H1 (cell line): ENCODE measurements at regions not wholly inside any gene's neighbourhood (a gene's known extent, or its start where the extent isn't known, plus 50 kb on each side); places are given as distances from the start of the nearest gene placed in this dataset.

Source experiments
- CTCF ChIA-PET: fragments of 300-600 bp; sonication (Branson Sonifier 250); formaldehyde crosslinking; loops from one replicate; lab custom pipeline; 2021; ENCODE audit not compliant: partially characterized antibody; lab: Charles Lee
- POLR2A ChIA-PET: fragments of 300-600 bp; sonication (Branson Sonifier 250); formaldehyde crosslinking; loops from one replicate; lab custom pipeline; 2021; ENCODE audit warnings: inconsistent platforms; ENCODE audit not compliant: partially characterized antibody; lab: Charles Lee
- DNase-seq, 2 experiments: peaks; one replicate each; pipeline versions ENCODE4 v3.0.0 to v3.0.0-alpha.2; 2010 to 2022; ENCODE audit warnings: low spot score in 2 of 2, low read depth in 1 of 2, mixed read lengths in 1 of 2
- FAIRE-seq: peaks from 2 replicates; lab custom pipeline; 2011; peaks lifted over from hg19 to GRCh38; lab: Jason Lieb, UNC
- H2AFZ ChIP-seq: 2 replicates; pipeline ENCODE4 v1.8.1; 2012; ENCODE audit warnings: low read length, inconsistent platforms
- H2AK5ac ChIP-seq: 2 replicates; pipeline ENCODE4 v1.6.1; 2013; ENCODE audit warnings: low read depth, low read length
- H2BK120ac ChIP-seq: replicated peaks from 2 replicates; pipeline ENCODE3; 2013; ENCODE audit warnings: low read depth, low read length, inconsistent platforms
- H2BK12ac ChIP-seq: 2 replicates; pipeline ENCODE4 v1.6.1; 2013; ENCODE audit warnings: low read depth, low read length
- H2BK15ac ChIP-seq: 2 replicates; pipeline ENCODE4 v1.6.1; 2013; ENCODE audit warnings: low read length
- H2BK20ac ChIP-seq: 2 replicates; pipeline ENCODE4 v1.6.1; 2013; ENCODE audit warnings: low read length
- H2BK5ac ChIP-seq: 2 replicates; pipeline ENCODE4 v1.6.1; 2013; ENCODE audit warnings: low read depth, low read length
- H3K14ac ChIP-seq: 2 replicates; pipeline ENCODE4 v1.6.1; 2013; ENCODE audit warnings: inconsistent platforms; ENCODE audit not compliant: insufficient read length
- H3K18ac ChIP-seq: 2 replicates; pipeline ENCODE4 v1.6.1; 2013; ENCODE audit warnings: low read length; ENCODE audit errors: extremely low read depth
- H3K23ac ChIP-seq: 2 replicates; pipeline ENCODE4 v1.6.1; 2013; ENCODE audit warnings: inconsistent platforms; ENCODE audit not compliant: insufficient read length
- H3K23me2 ChIP-seq: 2 replicates; pipeline ENCODE4 v1.6.1; 2013; ENCODE audit warnings: low read depth, low read length
- H3K27ac ChIP-seq: 2 replicates; pipeline ENCODE4 v1.6.1; 2011; ENCODE audit warnings: low read depth, low read length, inconsistent platforms
- H3K27me3 ChIP-seq, 4 experiments: replicated peaks in 1 of 4; 1 replicate in 1 of 4; 2 replicates in 3 of 4; pipeline versions ENCODE4 v1.6.1 to v1.8.1; 2011 to 2013; ENCODE audit warnings: low read length in 3 of 4, mild to moderate bottlenecking in 3 of 4, inconsistent platforms in 2 of 4, mixed read lengths in 2 of 4, moderate library complexity in 1 of 4; ENCODE audit not compliant: control insufficient read depth in 3 of 4, insufficient read depth in 3 of 4; ENCODE audit errors: extremely low read depth in 1 of 4
- H3K36me3 ChIP-seq, 4 experiments: 2 replicates each; pipeline versions ENCODE4 v1.6.1 to v1.8.1; 2011 to 2013; ENCODE audit warnings: mild to moderate bottlenecking in 4 of 4, low read length in 3 of 4, moderate library complexity in 2 of 4, control low read depth in 1 of 4, inconsistent platforms in 1 of 4; ENCODE audit not compliant: insufficient read depth in 4 of 4, control insufficient read depth in 2 of 4
- H3K4ac ChIP-seq: replicated peaks from 2 replicates; pipeline ENCODE3; 2013; ENCODE audit warnings: low read length, low read depth, mixed read lengths, inconsistent platforms; ENCODE audit not compliant: insufficient read length
- H3K4me1 ChIP-seq, 4 experiments: replicated peaks in 1 of 4; 1 replicate in 1 of 4; 2 replicates in 3 of 4; pipeline versions ENCODE4 v1.6.1 to v1.8.1; 2011 to 2013; ENCODE audit warnings: low read length in 3 of 4, inconsistent platforms in 2 of 4, mixed read lengths in 1 of 4; ENCODE audit not compliant: insufficient read depth in 4 of 4, control insufficient read depth in 3 of 4
- H3K4me2 ChIP-seq, 2 experiments: 2 replicates each; pipeline versions ENCODE4 v1.6.1 to v1.8.1; 2011 to 2013; ENCODE audit warnings: low read depth in 2 of 2, low read length in 2 of 2, control low read depth in 1 of 2, inconsistent platforms in 1 of 2, mild to moderate bottlenecking in 1 of 2; ENCODE audit not compliant: insufficient read depth in 1 of 2
- H3K4me3 ChIP-seq, 4 experiments: fragments of 200-600, 300-600 bp in 1 of 4; sonication (generic), shearing (Covaris generic), sonication (Bioruptor Twin) in 1 of 4; 2 replicates each; pipeline versions ENCODE4 v1.5.1 to v1.8.1; 2011 to 2016; ENCODE audit warnings: low read length in 4 of 4, low read depth in 3 of 4, control low read depth in 2 of 4, inconsistent platforms in 2 of 4, mild to moderate bottlenecking in 2 of 4, mixed read lengths in 1 of 4, moderate library complexity in 1 of 4; ENCODE audit not compliant: insufficient read depth in 2 of 4; ENCODE audit errors: extremely low read depth in 1 of 4
- H3K56ac ChIP-seq: replicated peaks from 2 replicates; pipeline ENCODE3; 2013; ENCODE audit warnings: low read depth, mild to moderate bottlenecking, mixed read lengths, low read length, inconsistent platforms; ENCODE audit not compliant: insufficient read length
- H3K79me1 ChIP-seq: 2 replicates; pipeline ENCODE4 v1.6.1; 2013; ENCODE audit warnings: low read depth, low read length, control low read depth
- H3K79me2 ChIP-seq, 2 experiments: 2 replicates each; pipeline versions ENCODE4 v1.6.1 to v1.8.1; 2012 to 2013; ENCODE audit warnings: low read length in 2 of 2, mild to moderate bottlenecking in 2 of 2, inconsistent platforms in 1 of 2; ENCODE audit not compliant: insufficient read depth in 2 of 2, control insufficient read depth in 1 of 2
- H3K9ac ChIP-seq, 4 experiments: replicated peaks in 1 of 4; 1 replicate in 1 of 4; 2 replicates in 3 of 4; pipeline versions ENCODE4 v1.6.1 to v1.8.1; 2011 to 2013; ENCODE audit warnings: low read depth in 3 of 4, low read length in 3 of 4, control low read depth in 2 of 4, mild to moderate bottlenecking in 2 of 4, moderate library complexity in 2 of 4, inconsistent platforms in 1 of 4; ENCODE audit errors: extremely low read depth in 1 of 4
- H3K9me3 ChIP-seq, 2 experiments: 2 replicates each; pipeline versions ENCODE4 v1.6.1 to v1.8.1; 2012 to 2013; ENCODE audit warnings: mild to moderate bottlenecking in 2 of 2, moderate library complexity in 2 of 2, control low read depth in 1 of 2, inconsistent platforms in 1 of 2, low read depth in 1 of 2, low read length in 1 of 2, mixed read lengths in 1 of 2; ENCODE audit not compliant: insufficient read depth in 2 of 2
- H4K20me1 ChIP-seq, 2 experiments: replicated peaks in 1 of 2; 2 replicates each; pipeline versions ENCODE3 to v1.8.1; 2011 to 2013; ENCODE audit warnings: inconsistent platforms in 2 of 2, low read length in 2 of 2, mild to moderate bottlenecking in 1 of 2; ENCODE audit not compliant: insufficient read depth in 2 of 2, control insufficient read depth in 1 of 2
- H4K5ac ChIP-seq: 2 replicates; pipeline ENCODE4 v1.6.1; 2013; ENCODE audit warnings: low read length, low read depth, mixed read lengths, inconsistent platforms; ENCODE audit not compliant: insufficient read length
- H4K8ac ChIP-seq: 2 replicates; pipeline ENCODE4 v1.8.0; 2013; ENCODE audit warnings: mild to moderate bottlenecking, moderate library complexity, low read length, inconsistent platforms; ENCODE audit not compliant: insufficient read depth; ENCODE audit errors: extremely low read depth
- H4K91ac ChIP-seq: replicated peaks from 2 replicates; pipeline ENCODE3; 2013; ENCODE audit warnings: low read length, mixed read lengths, inconsistent platforms; ENCODE audit not compliant: insufficient read length
- CTBP2 ChIP-seq: IDR thresholded peaks from 2 replicates; pipeline ENCODE4 v1.7.0; 2011; ENCODE audit warnings: borderline replicate concordance, mild to moderate bottlenecking, moderate library complexity, mixed read lengths, low read length; ENCODE audit not compliant: insufficient read depth, insufficient read length
- EP300 ChIP-seq, 2 experiments: IDR thresholded peaks; 1 replicate in 1 of 2; 2 replicates in 1 of 2; pipeline ENCODE4 v1.6.1; 2011 to 2012; ENCODE audit warnings: low read depth in 2 of 2, low read length in 2 of 2, mild to moderate bottlenecking in 2 of 2, borderline replicate concordance in 1 of 2, inconsistent platforms in 1 of 2, moderate library complexity in 1 of 2
- HDAC2 ChIP-seq, 2 experiments: fragments of 300-600 bp in 1 of 2; sonication (generic) in 1 of 2; IDR thresholded peaks; 2 replicates each; pipeline ENCODE4 v1.6.1; 2011 to 2012; ENCODE audit warnings: low read depth in 2 of 2, low read length in 2 of 2, mild to moderate bottlenecking in 2 of 2, moderate library complexity in 2 of 2, borderline replicate concordance in 1 of 2, inconsistent platforms in 1 of 2
- HDAC6 ChIP-seq: IDR thresholded peaks from one replicate; pipeline ENCODE4 v1.7.1; 2012; ENCODE audit warnings: low read depth, mild to moderate bottlenecking, inconsistent platforms, low read length, moderate library complexity
- JUND ChIP-seq: IDR thresholded peaks from 2 replicates; pipeline ENCODE4 v1.6.1; 2011; ENCODE audit warnings: mild to moderate bottlenecking, improper control_type of control experiment, low read length
- KDM5A ChIP-seq: fragments of 200-600 bp; IDR thresholded peaks from 2 replicates; pipeline ENCODE4 v1.7.1; 2012; ENCODE audit warnings: mild to moderate bottlenecking, low read length, inconsistent platforms, mixed read lengths
- MAFK ChIP-seq: IDR thresholded peaks from 2 replicates; pipeline ENCODE4 v1.6.1; 2012; ENCODE audit warnings: low read depth, mild to moderate bottlenecking, improper control_type of control experiment, low read length
- RAD21 ChIP-seq, 2 experiments: IDR thresholded peaks in 1 of 2; conservative IDR thresholded peaks in 1 of 2; 2 replicates each; pipeline ENCODE4 v1.6.1; 2011; ENCODE audit warnings: low read depth in 2 of 2, low read length in 2 of 2, improper control_type of control experiment in 1 of 2, inconsistent platforms in 1 of 2, mild to moderate bottlenecking in 1 of 2, moderate library complexity in 1 of 2
- TEAD4 ChIP-seq: IDR thresholded peaks from 2 replicates; pipeline ENCODE4 v1.6.1; 2012; ENCODE audit warnings: low read depth, low read length, inconsistent platforms, mixed read lengths
- WGBS, 2 experiments: shearing (Covaris generic) in 1 of 2; methylation state at CpG; one replicate each; pipeline versions ENCODE4 v1.1.6 to v1.1.7; 2013 to 2015; ENCODE audit warnings: low lambda C conversion rate in 2 of 2, mixed read lengths in 2 of 2, inconsistent platforms in 1 of 2, low coverage in 1 of 2, missing lambda C conversion rate in 1 of 2; ENCODE audit not compliant: insufficient replicate concordance in 2 of 2, insufficient coverage in 1 of 2, insufficient read length in 1 of 2; ENCODE audit errors: extremely low coverage in 1 of 2, missing lambda C conversion rate in 1 of 2; 5-methylcytosine and 5-hydroxymethylcytosine counted together
- TF ChIP-seq, protein P1 (sequence below): IDR thresholded peaks from 2 replicates; pipeline ENCODE4 v1.6.1; 2012; ENCODE audit warnings: inconsistent platforms
- TF ChIP-seq, protein P2 (sequence below): IDR thresholded peaks from 2 replicates; pipeline ENCODE4 v1.6.1; 2012; ENCODE audit warnings: inconsistent platforms

DNA sequence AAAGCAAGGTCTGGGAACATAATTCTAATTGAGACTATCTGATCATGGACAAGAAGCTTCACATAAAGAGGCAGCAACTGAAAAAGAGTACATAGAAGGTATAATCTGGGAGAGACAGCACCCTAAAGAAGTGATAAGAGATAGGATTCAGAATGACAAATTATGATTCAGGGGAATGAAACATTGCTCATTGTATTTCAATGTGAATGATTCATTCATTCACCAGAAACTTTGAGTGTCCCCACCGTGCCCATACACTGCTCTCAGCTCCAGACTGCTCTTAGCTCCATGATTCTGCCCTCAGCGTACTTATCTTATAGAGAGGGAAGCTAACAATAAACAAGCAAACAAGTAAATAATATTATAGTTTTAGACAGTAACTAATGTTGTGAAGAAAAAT, 329.3 kb upstream of the IRAK1BP1 start:
- no peak overlapping the region for H3K4me3 ChIP-seq
- H3K23me2 ChIP-seq = no peaks in the 10 kb centered on the region
- H4K8ac ChIP-seq = no peak overlapping the region
- H4K5ac ChIP-seq = no peak overlapping the region
- H3K23ac ChIP-seq = no peak overlapping the region
- H4K91ac ChIP-seq = no peak overlapping the region
- no peak overlapping the region for H2AK5ac ChIP-seq
- no peak overlapping the region for H3K56ac ChIP-seq
- H3K18ac ChIP-seq = no peak overlapping the region
- no peaks in the 10 kb centered on the region for H4K20me1 ChIP-seq
- H3K9me3 ChIP-seq = no peaks in the 10 kb centered on the region
- CTCF ChIA-PET = interaction anchor here (1.0 kb wide), 1 partner anchor 16 kb away, joined by 3 read pairs; no protein-coding TSS in a partner anchor
- no peak overlapping the region for H2AFZ ChIP-seq
- H3K9ac ChIP-seq = no peak overlapping the region
- WGBS, 2 experiments = 92% methylated on average over 2 of the region's 2 CpGs; no CpG with 5 or more reads in 1 of the 2 experiments
- no peak overlapping the region for H2BK120ac ChIP-seq
- DNase-seq = no peak
- POLR2A ChIA-PET = no interaction called here
- no peak overlapping the region for H3K4ac ChIP-seq
- no peak overlapping the region for H2BK20ac ChIP-seq
- peaks cover 0 to 1% (median 0%) of the 10 kb centered on the region in 4 experiments; a peak in 1 of 7 replicates for H3K27me3 ChIP-seq
- no peak overlapping the region for H2BK15ac ChIP-seq
- no peak overlapping the region for H3K4me2 ChIP-seq
- H3K79me1 ChIP-seq = no peaks in the 10 kb centered on the region
- no peak overlapping the region for H2BK5ac ChIP-seq
- no peak overlapping the region for H3K27ac ChIP-seq
- no peak overlapping the region for H2BK12ac ChIP-seq
- TF ChIP-seq EP300 (IDR thresholded peaks at IDR 0.05; ENCODE audit: borderline replicate concordance in 1 of 2, low read depth in 2 of 2, low read length in 2 of 2) (no peak), MAFK (no peak), JUND (no peak), RAD21 (IDR thresholded peaks at IDR 0.05 in 1 of 2, conservative IDR thresholded peaks at IDR 0.05 in 1 of 2; ENCODE audit: low read depth in 2 of 2, low read length in 2 of 2) (no peak), CTBP2 (no peak), KDM5A (no peak), HDAC6 (no peak), HDAC2 (IDR thresholded peaks at IDR 0.05; ENCODE audit: borderline replicate concordance in 1 of 2, low read depth in 2 of 2, low read length in 2 of 2) (no peak), TEAD4 (no peak)
- TF ChIP-seq, protein P1, sequence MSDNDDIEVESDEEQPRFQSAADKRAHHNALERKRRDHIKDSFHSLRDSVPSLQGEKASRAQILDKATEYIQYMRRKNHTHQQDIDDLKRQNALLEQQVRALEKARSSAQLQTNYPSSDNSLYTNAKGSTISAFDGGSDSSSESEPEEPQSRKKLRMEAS = no peak
- TF ChIP-seq, protein P2, sequence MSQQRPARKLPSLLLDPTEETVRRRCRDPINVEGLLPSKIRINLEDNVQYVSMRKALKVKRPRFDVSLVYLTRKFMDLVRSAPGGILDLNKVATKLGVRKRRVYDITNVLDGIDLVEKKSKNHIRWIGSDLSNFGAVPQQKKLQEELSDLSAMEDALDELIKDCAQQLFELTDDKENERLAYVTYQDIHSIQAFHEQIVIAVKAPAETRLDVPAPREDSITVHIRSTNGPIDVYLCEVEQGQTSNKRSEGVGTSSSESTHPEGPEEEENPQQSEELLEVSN = no peak
- H3K4me1 ChIP-seq = no peaks in the 10 kb centered on the region
- no peak for FAIRE-seq
- H3K14ac ChIP-seq = no peak overlapping the region
- no peaks in the 10 kb centered on the region for H3K79me2 ChIP-seq
- no peaks in the 10 kb centered on the region for H3K36me3 ChIP-seq
